ENCODE measurements at regions not wholly inside any gene's neighbourhood (a gene's known extent, or its start where the extent isn't known, plus 50 kb on each side); places are given as distances from the start of the nearest gene placed in this dataset.

DNA sequence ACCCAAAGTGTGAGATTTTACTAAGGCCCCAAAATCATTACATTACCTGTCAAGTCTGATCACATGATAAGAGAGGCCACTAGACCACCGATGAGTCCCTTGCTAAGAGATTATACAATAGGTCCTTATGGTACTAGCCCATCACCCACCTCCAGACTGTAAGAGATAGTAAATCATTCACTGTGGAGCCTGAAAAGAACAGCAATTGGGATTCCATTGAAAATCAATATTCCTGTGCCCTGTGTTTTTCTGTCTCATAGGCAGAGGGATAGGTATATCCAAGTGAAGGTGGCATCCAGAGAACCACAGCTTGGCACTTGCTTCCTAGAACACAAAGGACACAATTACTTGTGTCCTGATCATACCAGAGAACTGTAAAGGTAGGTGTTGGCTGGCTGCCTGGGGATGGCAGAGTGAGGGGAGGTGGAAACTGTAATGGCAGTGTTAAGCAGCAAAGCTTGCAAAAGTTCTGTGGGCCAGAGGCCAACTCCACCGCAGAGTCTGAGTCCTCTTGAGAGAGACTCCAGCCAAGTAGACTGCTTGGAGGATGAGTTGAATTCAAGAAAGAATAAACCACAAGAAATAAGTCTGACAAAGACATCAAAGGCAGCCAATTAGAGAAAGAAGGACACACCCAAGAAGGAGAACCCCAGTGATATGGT is 102.0 kb upstream of the PIEZO2 start:
- TF ChIP-seq CTCF (IDR thresholded peaks at IDR 0.05 in 8 of 11, conservative IDR thresholded peaks at IDR 0.05 in 3 of 11) (no peak), POLR2A (IDR thresholded peaks at IDR 0.05) (no peak)
